Neuronal stem cell (in vitro differentiated cells): ENCODE measurements at regions not wholly inside any gene's neighbourhood (a gene's known extent, or its start where the extent isn't known, plus 50 kb on each side); places are given as distances from the start of the nearest gene placed in this dataset.

ENCODE experiments used
- DNase-seq: peaks from one replicate; pipeline ENCODE4 v3.0.0-alpha.2; 2013; ENCODE audit warnings: low spot score
- H2AFZ ChIP-seq: one replicate; pipeline ENCODE4 v1.6.1; 2013; ENCODE audit warnings: mild to moderate bottlenecking, low read length, inconsistent platforms
- H2AK5ac ChIP-seq: 2 replicates; pipeline ENCODE4 v1.6.1; 2013; ENCODE audit warnings: low read depth, mild to moderate bottlenecking, inconsistent platforms, low read length, moderate library complexity, mixed read lengths
- H2BK120ac ChIP-seq: 2 replicates; pipeline ENCODE4 v1.6.1; 2013; ENCODE audit warnings: low read depth, mild to moderate bottlenecking, inconsistent platforms, low read length, moderate library complexity, mixed read lengths
- H2BK12ac ChIP-seq: one replicate; pipeline ENCODE4 v1.6.1; 2013; ENCODE audit warnings: low read length, inconsistent platforms
- H2BK15ac ChIP-seq: 2 replicates; pipeline ENCODE4 v1.6.1; 2013; ENCODE audit warnings: mild to moderate bottlenecking, low read length, inconsistent platforms, mixed read lengths
- H2BK5ac ChIP-seq: one replicate; pipeline ENCODE4 v1.6.1; 2013; ENCODE audit warnings: inconsistent platforms, mild to moderate bottlenecking, low read length, moderate library complexity
- H3K14ac ChIP-seq: one replicate; pipeline ENCODE4 v1.6.1; 2013; ENCODE audit warnings: low read length, inconsistent platforms
- H3K18ac ChIP-seq: 2 replicates; pipeline ENCODE4 v1.6.1; 2013; ENCODE audit warnings: low read length, inconsistent platforms
- H3K23ac ChIP-seq: 2 replicates; pipeline ENCODE4 v1.6.1; 2013; ENCODE audit warnings: low read depth, mild to moderate bottlenecking, mixed read lengths, low read length, inconsistent platforms; ENCODE audit not compliant: poor library complexity
- H3K27ac ChIP-seq: replicated peaks from 3 replicates; pipeline ENCODE4 v1.5.1; 2013; ENCODE audit warnings: low read length, inconsistent platforms
- H3K27me3 ChIP-seq, 3 experiments: 2 replicates each; pipeline ENCODE4 v1.6.1; 2013; ENCODE audit warnings: low read length in 3 of 3, mild to moderate bottlenecking in 2 of 3, inconsistent platforms in 1 of 3, low read depth in 1 of 3, mixed read lengths in 1 of 3, moderate library complexity in 1 of 3; ENCODE audit not compliant: control insufficient read depth in 3 of 3, insufficient read depth in 3 of 3
- H3K36me3 ChIP-seq, 2 donors: replicated peaks in 1 of 2; 2 replicates each; pipeline ENCODE4 v1.6.1; 2013; ENCODE audit warnings: low read length in 2 of 2; ENCODE audit not compliant: control insufficient read depth in 2 of 2, insufficient read depth in 2 of 2
- H3K4ac ChIP-seq: 2 replicates; pipeline ENCODE4 v1.6.1; 2013; ENCODE audit warnings: inconsistent platforms, mild to moderate bottlenecking, low read length, moderate library complexity
- H3K4me1 ChIP-seq, 2 donors: 1 replicate in 1 of 2; 2 replicates in 1 of 2; pipeline ENCODE4 v1.6.1; 2013; ENCODE audit warnings: low read length in 2 of 2, low read depth in 1 of 2; ENCODE audit not compliant: control insufficient read depth in 2 of 2, insufficient read depth in 1 of 2
- H3K4me2 ChIP-seq: one replicate; pipeline ENCODE4 v1.6.1; 2013; ENCODE audit warnings: mild to moderate bottlenecking, low read length, inconsistent platforms; ENCODE audit not compliant: insufficient read depth, poor library complexity, severe bottlenecking
- H3K4me3 ChIP-seq, 2 donors: 2 replicates each; pipeline ENCODE4 v1.5.1; 2013; ENCODE audit warnings: low read length in 2 of 2, mild to moderate bottlenecking in 2 of 2, inconsistent platforms in 1 of 2, moderate library complexity in 1 of 2
- H3K79me1 ChIP-seq: one replicate; pipeline ENCODE4 v1.6.1; 2013; ENCODE audit warnings: low read depth, mild to moderate bottlenecking, inconsistent platforms, low read length, moderate library complexity
- H3K9ac ChIP-seq: one replicate; pipeline ENCODE4 v1.6.1; 2013; ENCODE audit warnings: mild to moderate bottlenecking, low read depth, low read length, inconsistent platforms; ENCODE audit not compliant: poor library complexity
- H3K9me3 ChIP-seq, 2 donors: replicated peaks in 1 of 2; 2 replicates each; pipeline versions ENCODE3 to v1.6.1; 2013; ENCODE audit warnings: low read length in 2 of 2, mild to moderate bottlenecking in 2 of 2, inconsistent platforms in 1 of 2, low read depth in 1 of 2, mixed read lengths in 1 of 2, moderate library complexity in 1 of 2; ENCODE audit not compliant: control insufficient read depth in 2 of 2, insufficient read depth in 1 of 2
- H4K8ac ChIP-seq: one replicate; pipeline ENCODE4 v1.6.1; 2013; ENCODE audit warnings: low read depth, mild to moderate bottlenecking, inconsistent platforms, low read length, moderate library complexity
- H4K91ac ChIP-seq: one replicate; pipeline ENCODE4 v1.6.1; 2013; ENCODE audit warnings: low read length, low read depth, mild to moderate bottlenecking, inconsistent platforms; ENCODE audit not compliant: poor library complexity
- WGBS, 2 donors: extraction: QIAGEN DNeasy Blood & Tissue Kit; methylation state at CpG; one replicate each; pipeline ENCODE4 v1.1.7; 2013; ENCODE audit warnings: missing lambda C conversion rate in 2 of 2, mixed read lengths in 1 of 2; ENCODE audit not compliant: insufficient read length in 2 of 2, insufficient replicate concordance in 1 of 2; ENCODE audit errors: extremely low coverage in 2 of 2; 5-methylcytosine and 5-hydroxymethylcytosine counted together

- H2BK5ac ChIP-seq, result no peak overlapping the region
- H4K8ac ChIP-seq, result no peak overlapping the region
- H3K36me3 ChIP-seq, result no peaks in the 10 kb centered on the region
- no peak overlapping the region for H2BK12ac ChIP-seq
- H3K9me3 ChIP-seq, result peaks cover 0 to 4% of the 10 kb centered on the region in 2 donors
- H3K4me3 ChIP-seq, result no peak overlapping the region
- H2BK15ac ChIP-seq, result no peak overlapping the region
- no peak overlapping the region for H3K18ac ChIP-seq
- H4K91ac ChIP-seq, result no peak overlapping the region
- peaks cover 0 to 4% of the 10 kb centered on the region in 2 donors for H3K4me1 ChIP-seq
- no peak overlapping the region for H2AFZ ChIP-seq
- no peak overlapping the region for H3K9ac ChIP-seq
- H3K4ac ChIP-seq, result no peak overlapping the region
- H3K4me2 ChIP-seq, result no peak overlapping the region
- no peak overlapping the region for H3K27ac ChIP-seq
- no peak overlapping the region for H2AK5ac ChIP-seq
- no peak for DNase-seq
- no CpG with 5 or more reads among the region's 2 CpGs for WGBS, 2 donors
- no peaks in the 10 kb centered on the region for H3K79me1 ChIP-seq
- H3K23ac ChIP-seq, result no peak overlapping the region
- no peak overlapping the region for H2BK120ac ChIP-seq
- no peaks in the 10 kb centered on the region for H3K27me3 ChIP-seq
- H3K14ac ChIP-seq, result no peak overlapping the region
These were observed 265.8 kb upstream of the GJE1 start for GRCh38 chr6:141866731-141867497.

DNA sequence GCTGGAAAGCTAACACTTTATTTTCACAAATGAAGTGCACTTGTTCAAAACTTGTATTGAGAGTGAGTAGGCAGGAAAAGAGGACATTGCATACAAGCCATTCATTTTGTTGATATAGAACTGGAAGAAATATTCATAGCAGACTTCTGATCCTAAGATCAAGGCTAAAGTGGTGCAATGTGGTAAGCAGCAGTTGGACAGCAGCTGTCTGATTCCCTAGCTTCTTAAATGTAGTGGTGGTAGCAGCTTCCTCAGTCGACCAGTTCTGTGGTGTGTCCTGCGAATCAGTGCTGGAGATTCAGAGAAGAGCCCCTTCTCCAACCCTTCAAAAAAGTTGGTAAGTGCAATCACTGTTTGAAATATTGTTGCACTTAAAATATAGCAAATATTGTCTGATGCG is 281.7 kb upstream of the GJE1 start:
- WGBS, 2 donors, result no CpG with 5 or more reads among the region's 3 CpGs
- DNase-seq, result no peak

DNA sequence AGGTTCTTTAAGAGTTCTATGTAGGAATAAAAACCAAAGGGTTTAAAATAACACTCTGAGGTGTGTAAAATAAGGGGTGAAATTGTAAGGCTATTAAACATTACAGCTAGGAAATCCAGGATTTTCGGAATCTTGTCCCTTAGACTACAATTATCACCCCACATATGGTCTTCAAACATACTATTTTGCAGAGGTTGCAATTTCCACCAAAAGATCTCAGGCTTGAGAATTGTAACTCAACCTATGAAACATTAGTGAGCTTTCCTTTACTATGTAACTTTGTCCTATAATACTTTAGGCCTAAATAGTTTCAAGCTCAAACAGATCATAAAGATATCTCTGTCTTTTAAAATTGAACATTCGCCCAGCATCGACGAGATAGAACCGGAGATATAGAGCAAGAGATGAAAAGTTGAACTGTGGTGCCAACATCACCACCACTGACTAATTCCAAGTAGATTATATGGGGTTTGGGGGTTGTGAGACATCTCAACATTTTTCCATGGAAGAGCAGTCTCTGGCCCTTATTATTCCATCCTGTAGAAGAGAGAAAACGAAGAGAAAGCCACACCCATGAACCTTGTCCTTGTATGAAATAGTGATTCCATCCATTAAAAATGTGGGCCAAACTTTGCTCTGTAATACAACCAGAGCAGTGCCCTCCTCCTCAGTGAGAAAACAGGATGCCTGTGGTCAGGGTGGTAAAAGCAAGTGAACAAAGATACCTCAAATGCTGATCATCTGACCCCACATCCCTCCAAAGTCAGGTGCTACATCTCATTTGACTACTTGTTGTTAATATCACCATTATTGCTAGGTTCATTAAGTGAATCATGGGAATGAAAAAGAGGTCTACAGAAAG is 284.5 kb upstream of the GJE1 start:
- Histone ChIP-seq H2BK15ac (no peak overlapping the region), H3K4me3 (no peak overlapping the region), H3K4ac (no peak overlapping the region), H3K36me3 (no peaks in the 10 kb centered on the region), H2BK5ac (no peak overlapping the region), H4K91ac (no peak overlapping the region), H3K18ac (no peak overlapping the region), H2BK12ac (no peak overlapping the region), H3K4me1 (no peaks in the 10 kb centered on the region), H2AK5ac (no peak overlapping the region), H3K14ac (no peak overlapping the region), H2BK120ac (no peak overlapping the region), H3K23ac (no peak overlapping the region), H4K8ac (no peak overlapping the region), H3K9me3 (no peaks in the 10 kb centered on the region), H3K4me2 (no peak overlapping the region), H3K9ac (no peak overlapping the region), H3K27ac (no peak overlapping the region), H3K27me3 (no peaks in the 10 kb centered on the region), H3K79me1 (no peaks in the 10 kb centered on the region), H2AFZ (no peak overlapping the region)
- DNase-seq, result no peak
- no CpG with 5 or more reads among the region's 6 CpGs for WGBS, 2 donors

More for the DNA sequence above, 281.7 kb upstream of the GJE1 start:
- Histone ChIP-seq H3K14ac (no peak overlapping the region), H3K27ac (no peak overlapping the region), H2AK5ac (no peak overlapping the region), H2BK120ac (no peak overlapping the region), H3K4ac (no peak overlapping the region), H4K91ac (no peak overlapping the region), H3K18ac (no peak overlapping the region), H3K36me3 (no peaks in the 10 kb centered on the region), H3K9me3 (no peaks in the 10 kb centered on the region), H3K4me3 (no peak overlapping the region), H3K9ac (no peak overlapping the region), H2BK15ac (no peak overlapping the region), H3K27me3 (no peaks in the 10 kb centered on the region), H3K23ac (no peak overlapping the region), H3K79me1 (no peaks in the 10 kb centered on the region), H2AFZ (no peak overlapping the region), H3K4me2 (no peak overlapping the region), H2BK12ac (no peak overlapping the region), H4K8ac (no peak overlapping the region), H3K4me1 (no peaks in the 10 kb centered on the region), H2BK5ac (no peak overlapping the region)

- Histone ChIP-seq H3K9ac (no peak overlapping the region), H2BK120ac (no peak overlapping the region), H3K27ac (no peak overlapping the region), H2BK15ac (no peak overlapping the region), H3K4ac (no peak overlapping the region), H3K9me3 (no peaks in the 10 kb centered on the region), H3K27me3 (no peaks in the 10 kb centered on the region), H3K4me3 (no peak overlapping the region), H2BK5ac (no peak overlapping the region), H2AFZ (no peak overlapping the region), H3K79me1 (no peaks in the 10 kb centered on the region), H3K23ac (no peak overlapping the region), H3K18ac (no peak overlapping the region), H3K36me3 (no peaks in the 10 kb centered on the region), H3K4me1 (no peaks in the 10 kb centered on the region), H4K91ac (no peak overlapping the region), H2BK12ac (no peak overlapping the region), H3K14ac (no peak overlapping the region), H2AK5ac (no peak overlapping the region), H3K4me2 (no peak overlapping the region), H4K8ac (no peak overlapping the region)
- no CpG with 5 or more reads among the region's 4 CpGs for WGBS, 2 donors
- DNase-seq, result no peak
These were observed 286.1 kb upstream of the GJE1 start for GRCh38 chr6:141846639-141847038.
